ENCODE measurements at regions not wholly inside any gene's neighbourhood (a gene's known extent, or its start where the extent isn't known, plus 50 kb on each side); places are given as distances from the start of the nearest gene placed in this dataset.
"Not testable (repeated sequence)": the region's sequence is repeated elsewhere in the genome, so short reads cannot be mapped to it uniquely, and the experiment has no call there.

DNA sequence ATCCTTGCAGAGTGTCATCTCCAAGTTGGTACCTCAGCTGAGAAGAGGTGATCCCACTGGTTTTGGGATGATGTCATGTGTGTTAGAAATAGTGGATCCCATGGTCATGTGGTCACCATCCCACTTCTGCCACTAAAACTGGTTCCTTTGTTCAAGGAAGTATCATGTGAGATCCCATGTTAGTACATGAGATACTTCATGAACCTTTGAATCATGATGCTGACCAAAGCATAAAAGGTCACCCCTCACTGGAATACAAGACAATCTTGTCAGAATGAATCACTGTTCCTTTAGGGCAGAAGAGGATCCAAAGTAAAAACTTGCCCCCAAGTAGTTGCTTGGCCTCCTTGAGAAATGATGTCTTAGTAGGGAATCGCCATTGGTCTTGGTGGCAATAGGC, 150.9 kb upstream of the MOCS2 start:
- no peak overlapping the region for H3K4me3 ChIP-seq (replicated peaks; ENCODE audit: low read depth, low read length)
- TF ChIP-seq CTCF (IDR thresholded peaks at IDR 0.05; ENCODE audit: low read depth, low read length, missing control alignments) = no peak
- no peak for DNase-seq (ENCODE audit: extremely low read depth, low read depth)

DNA sequence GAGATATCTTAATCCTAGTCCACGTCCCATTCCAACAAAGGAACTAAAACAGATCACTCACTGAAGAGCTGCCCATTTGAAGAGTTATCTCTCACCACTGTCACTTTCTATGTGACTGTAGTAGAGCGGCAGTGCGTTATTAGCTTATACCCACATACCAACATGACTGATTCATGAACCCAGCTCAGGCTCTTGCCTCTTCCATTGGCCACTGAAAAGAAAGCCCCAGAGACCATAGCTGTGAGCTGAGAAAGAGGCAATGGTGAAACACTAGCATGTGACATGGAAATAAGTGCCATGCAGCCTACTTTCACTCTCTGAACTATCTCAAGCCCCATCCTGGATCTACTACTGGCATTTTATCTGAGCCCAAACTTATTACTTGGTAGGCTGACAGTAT, 151.7 kb upstream of the MOCS2 start:
- no peak overlapping the region for H3K4me3 ChIP-seq (replicated peaks; ENCODE audit: low read depth, low read length)
- no peak for TF ChIP-seq CTCF (IDR thresholded peaks at IDR 0.05; ENCODE audit: low read depth, low read length, missing control alignments)
- no peak for DNase-seq (ENCODE audit: extremely low read depth, low read depth)

DNA sequence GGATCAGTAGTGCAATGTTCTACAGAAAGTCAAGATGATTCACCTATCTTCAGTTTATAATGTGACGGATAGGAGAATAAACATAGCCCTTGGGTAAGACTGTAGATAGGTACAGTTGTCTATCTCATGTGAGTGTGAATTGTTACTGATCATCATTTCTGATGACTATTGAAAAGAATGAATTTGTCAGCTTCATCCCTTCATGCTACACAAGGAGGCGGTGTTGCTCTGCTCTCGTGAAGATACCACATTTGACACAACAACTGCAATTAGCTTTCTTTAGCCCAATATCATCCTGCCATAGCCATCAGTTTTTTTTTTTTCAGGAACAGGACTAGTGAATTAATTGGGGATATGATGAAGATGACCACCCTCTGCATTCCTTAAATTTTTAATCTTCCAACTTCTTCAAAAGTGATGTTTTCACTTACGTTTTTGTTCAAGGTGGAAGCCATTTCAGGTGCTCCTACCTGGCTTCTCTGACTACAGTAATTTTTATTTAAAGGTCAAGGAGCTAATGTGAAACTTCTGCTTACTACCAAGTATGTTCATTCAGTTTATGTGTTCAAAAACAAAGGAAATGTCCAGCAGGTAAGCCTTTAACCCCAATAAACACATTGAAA, 152.9 kb upstream of the MOCS2 start:
- TF ChIP-seq CTCF (IDR thresholded peaks at IDR 0.05; ENCODE audit: low read depth, low read length, missing control alignments) = peak; percentile 52
- H3K4me3 ChIP-seq (replicated peaks; ENCODE audit: low read depth, low read length) = no peak overlapping the region
- DNase-seq (ENCODE audit: extremely low read depth, low read depth) = no peak

- no peak overlapping the region for H3K4me3 ChIP-seq (replicated peaks; ENCODE audit: low read depth, low read length)
- no peak for TF ChIP-seq CTCF (IDR thresholded peaks at IDR 0.05; ENCODE audit: low read depth, low read length, missing control alignments)
- no peak for DNase-seq (ENCODE audit: extremely low read depth, low read depth)
Measured at GRCh38 chr5:53263151-53263550, 153.6 kb upstream of the MOCS2 start.

DNA sequence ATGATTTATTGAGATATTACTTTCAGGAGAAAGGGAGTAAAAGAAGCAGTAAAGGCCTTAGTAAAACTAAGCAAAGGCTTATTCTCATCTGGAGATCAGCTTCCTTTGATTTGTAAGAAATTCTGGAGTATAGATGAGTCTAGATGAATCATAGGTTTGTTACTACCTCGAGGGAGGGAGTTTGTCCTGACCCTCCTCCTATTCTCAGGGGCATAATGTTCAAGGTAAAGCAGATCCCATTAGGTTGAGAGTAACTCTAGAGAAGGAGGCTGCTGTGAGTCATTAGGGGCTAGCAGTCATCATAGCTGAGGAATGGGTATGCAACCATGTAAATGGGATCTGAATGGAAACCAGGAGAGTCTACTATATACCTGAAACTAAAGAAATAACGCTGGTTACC, 155.5 kb upstream of the MOCS2 start:
- DNase-seq (ENCODE audit: extremely low read depth, low read depth) = no peak
- no peak for TF ChIP-seq CTCF (IDR thresholded peaks at IDR 0.05; ENCODE audit: low read depth, low read length, missing control alignments)
- no peak overlapping the region for H3K4me3 ChIP-seq (replicated peaks; ENCODE audit: low read depth, low read length)

DNA sequence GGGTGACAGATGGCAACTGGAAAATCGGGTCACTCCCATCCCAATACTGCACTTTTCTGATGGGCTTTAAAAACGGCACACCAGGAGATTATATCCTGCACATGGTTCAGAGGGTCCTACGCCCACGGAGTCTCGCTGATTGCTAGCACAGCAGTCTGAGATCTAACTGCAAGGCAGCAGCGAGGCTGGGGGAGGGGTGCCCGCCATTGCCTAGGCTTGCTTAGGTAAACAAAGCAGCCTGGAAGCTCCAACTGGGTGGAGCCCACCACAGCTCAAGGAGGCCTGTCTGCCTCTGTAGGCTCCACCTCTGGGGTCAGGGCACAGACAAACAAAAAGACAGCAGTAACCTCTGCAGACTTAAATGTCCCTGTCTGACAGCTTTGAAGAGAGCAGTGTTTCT, 158.7 kb upstream of the MOCS2 start:
- DNase-seq (ENCODE audit: extremely low read depth, low read depth); H3K4me3 ChIP-seq (replicated peaks; ENCODE audit: low read depth, low read length): not testable (repeated sequence)

GRCh38 chr5:53275666-53276065, 166.1 kb upstream of the MOCS2 start:
- DNase-seq (ENCODE audit: extremely low read depth, low read depth) = no peak
- TF ChIP-seq CTCF (IDR thresholded peaks at IDR 0.05; ENCODE audit: low read depth, low read length, missing control alignments) = no peak
- H3K4me3 ChIP-seq (replicated peaks; ENCODE audit: low read depth, low read length) = no peak overlapping the region
